OCI-LY7 (cell line): ENCODE measurements at regions not wholly inside any gene's neighbourhood (a gene's known extent, or its start where the extent isn't known, plus 50 kb on each side); places are given as distances from the start of the nearest gene placed in this dataset.

ENCODE experiments used
- BruUV-seq: library from RNA; stranded (reverse); fragments of 400-500 nt; replicated peaks from 2 replicates; lab custom pipeline; 2021; lab: Mats Ljungman, UMichigan
- CTCF ChIA-PET: fragments of 300-600 bp; sonication (Branson Sonifier 250); formaldehyde crosslinking; loops from one replicate; lab custom pipeline; 2022; ENCODE audit warnings: antibody characterized with exemption; ENCODE audit not compliant: unreplicated experiment; lab: Charles Lee
- POLR2A ChIA-PET: fragments of 300-600 bp; sonication (Branson Sonifier 250); formaldehyde crosslinking; loops from one replicate; lab custom pipeline; 2022; ENCODE audit warnings: antibody characterized with exemption; lab: Charles Lee
- DNase-seq: peaks from one replicate; pipeline ENCODE4 v3.0.0-alpha.2; 2015; ENCODE audit warnings: low spot score
- H2AFZ ChIP-seq: fragments of 200-600 bp; sonication (generic), shearing (Covaris generic); 2 replicates; pipeline ENCODE4 v1.6.1; 2014; ENCODE audit warnings: mild to moderate bottlenecking, antibody characterized with exemption, low read length, moderate library complexity
- H3K27ac ChIP-seq: fragments of 200-600 bp; sonication (generic); 2 replicates; pipeline ENCODE4 v1.5.1; 2014; ENCODE audit warnings: mixed run types, low read depth, mild to moderate bottlenecking, moderate library complexity, low read length, inconsistent platforms; ENCODE audit not compliant: poor library complexity, severe bottlenecking
- H3K36me3 ChIP-seq: fragments of 200-600 bp; sonication (generic); 2 replicates; pipeline ENCODE4 v1.6.1; 2014; ENCODE audit warnings: mild to moderate bottlenecking, antibody characterized with exemption, low read length, moderate library complexity, mixed read lengths; ENCODE audit not compliant: insufficient read depth
- H3K4me1 ChIP-seq: fragments of 200-600 bp; sonication (generic); 2 replicates; pipeline ENCODE4 v1.5.1; 2014; ENCODE audit warnings: mild to moderate bottlenecking, low read length; ENCODE audit not compliant: insufficient read depth, poor library complexity, severe bottlenecking
- H3K4me2 ChIP-seq: fragments of 200-600 bp; sonication (generic); 2 replicates; pipeline ENCODE4 v1.6.1; 2014; ENCODE audit warnings: mild to moderate bottlenecking, low read length
- H3K4me3 ChIP-seq: fragments of 200-600 bp; sonication (generic); 2 replicates; pipeline ENCODE4 v1.5.1; 2014; ENCODE audit warnings: mild to moderate bottlenecking, low read depth, low read length; ENCODE audit not compliant: poor library complexity, severe bottlenecking
- H3K79me2 ChIP-seq: fragments of 200-600 bp; sonication (generic); 2 replicates; pipeline ENCODE4 v1.6.1; 2016; ENCODE audit warnings: low read depth, mild to moderate bottlenecking, low read length, moderate library complexity, mixed read lengths; ENCODE audit not compliant: insufficient read depth
- H3K9me2 ChIP-seq: fragments of 200-600 bp; sonication (generic); 2 replicates; pipeline ENCODE4 v1.6.1; 2016; ENCODE audit warnings: mild to moderate bottlenecking, low read length, mixed read lengths; ENCODE audit not compliant: insufficient read depth
- H3K9me3 ChIP-seq: fragments of 200-600 bp; sonication (generic); 2 replicates; pipeline ENCODE4 v1.6.1; 2014; ENCODE audit warnings: mild to moderate bottlenecking, mixed run types, low read length, mixed read lengths
- H4K20me1 ChIP-seq: fragments of 200-600 bp; sonication (generic); 2 replicates; pipeline ENCODE4 v1.6.1; 2014; ENCODE audit warnings: mild to moderate bottlenecking, antibody characterized with exemption, low read length, moderate library complexity, mixed read lengths; ENCODE audit not compliant: insufficient read depth
- EZH2phosphoT487 ChIP-seq: fragments of 200-600 bp; sonication (generic); IDR thresholded peaks from 2 replicates; pipeline ENCODE4 v1.6.1; 2018; ENCODE audit warnings: low read depth, borderline replicate concordance, mild to moderate bottlenecking, mixed run types, antibody characterized with exemption, low read length, moderate library complexity, mixed read lengths
- intact Hi-C: fragments of 100-400 bp; cut with micrococcal nuclease; formaldehyde crosslinking; loops from one replicate; pipeline ENCODE4 v1.10.0; 2022; ENCODE audit not compliant: unreplicated experiment
- TF ChIP-seq, protein P1 (sequence below): fragments of 200-600 bp; sonication (generic); conservative IDR thresholded peaks from 2 replicates; pipeline ENCODE4 v1.5.1; 2014; ENCODE audit warnings: mild to moderate bottlenecking, antibody characterized with exemption, low read length, moderate library complexity, mixed read lengths

DNA sequence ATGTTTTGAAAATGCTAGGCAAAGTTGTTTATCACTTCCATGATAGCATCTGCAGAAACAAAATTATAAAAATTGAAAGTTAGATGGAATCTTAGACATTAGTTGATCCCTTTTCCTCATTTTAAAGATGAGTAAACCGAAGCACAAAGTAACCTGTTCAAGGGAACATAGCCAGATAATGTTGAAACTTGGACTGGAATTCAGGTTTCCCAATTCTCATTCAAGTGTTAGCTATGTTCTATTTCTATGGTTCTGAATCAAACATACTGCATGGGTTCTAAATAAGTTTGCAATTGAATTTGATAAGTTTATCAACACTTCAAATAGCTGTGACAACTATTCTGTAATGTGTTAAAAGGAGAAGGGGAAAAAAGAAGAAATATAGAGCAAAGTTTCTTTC lies 122.4 kb upstream of the SOX5 start:
- H3K4me3 ChIP-seq = no peak overlapping the region
- CTCF ChIA-PET = no interaction called here
- no peaks in the 10 kb centered on the region for H3K79me2 ChIP-seq
- TF ChIP-seq EZH2phosphoT487 = no peak
- TF ChIP-seq, protein P1, sequence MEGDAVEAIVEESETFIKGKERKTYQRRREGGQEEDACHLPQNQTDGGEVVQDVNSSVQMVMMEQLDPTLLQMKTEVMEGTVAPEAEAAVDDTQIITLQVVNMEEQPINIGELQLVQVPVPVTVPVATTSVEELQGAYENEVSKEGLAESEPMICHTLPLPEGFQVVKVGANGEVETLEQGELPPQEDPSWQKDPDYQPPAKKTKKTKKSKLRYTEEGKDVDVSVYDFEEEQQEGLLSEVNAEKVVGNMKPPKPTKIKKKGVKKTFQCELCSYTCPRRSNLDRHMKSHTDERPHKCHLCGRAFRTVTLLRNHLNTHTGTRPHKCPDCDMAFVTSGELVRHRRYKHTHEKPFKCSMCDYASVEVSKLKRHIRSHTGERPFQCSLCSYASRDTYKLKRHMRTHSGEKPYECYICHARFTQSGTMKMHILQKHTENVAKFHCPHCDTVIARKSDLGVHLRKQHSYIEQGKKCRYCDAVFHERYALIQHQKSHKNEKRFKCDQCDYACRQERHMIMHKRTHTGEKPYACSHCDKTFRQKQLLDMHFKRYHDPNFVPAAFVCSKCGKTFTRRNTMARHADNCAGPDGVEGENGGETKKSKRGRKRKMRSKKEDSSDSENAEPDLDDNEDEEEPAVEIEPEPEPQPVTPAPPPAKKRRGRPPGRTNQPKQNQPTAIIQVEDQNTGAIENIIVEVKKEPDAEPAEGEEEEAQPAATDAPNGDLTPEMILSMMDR = no peak
- no peak overlapping the region for H3K4me2 ChIP-seq
- BruUV-seq = no TSS peak
- no peaks in the 10 kb centered on the region for H3K9me3 ChIP-seq
- H3K4me1 ChIP-seq = no peaks in the 10 kb centered on the region
- H3K36me3 ChIP-seq = no peaks in the 10 kb centered on the region
- no peaks in the 10 kb centered on the region for H3K9me2 ChIP-seq
- no peaks in the 10 kb centered on the region for H4K20me1 ChIP-seq
- H3K27ac ChIP-seq = no peak overlapping the region
- no peak overlapping the region for H2AFZ ChIP-seq
- intact Hi-C loops = no loop called here
- POLR2A ChIA-PET = no interaction called here
- no peak for DNase-seq

DNA sequence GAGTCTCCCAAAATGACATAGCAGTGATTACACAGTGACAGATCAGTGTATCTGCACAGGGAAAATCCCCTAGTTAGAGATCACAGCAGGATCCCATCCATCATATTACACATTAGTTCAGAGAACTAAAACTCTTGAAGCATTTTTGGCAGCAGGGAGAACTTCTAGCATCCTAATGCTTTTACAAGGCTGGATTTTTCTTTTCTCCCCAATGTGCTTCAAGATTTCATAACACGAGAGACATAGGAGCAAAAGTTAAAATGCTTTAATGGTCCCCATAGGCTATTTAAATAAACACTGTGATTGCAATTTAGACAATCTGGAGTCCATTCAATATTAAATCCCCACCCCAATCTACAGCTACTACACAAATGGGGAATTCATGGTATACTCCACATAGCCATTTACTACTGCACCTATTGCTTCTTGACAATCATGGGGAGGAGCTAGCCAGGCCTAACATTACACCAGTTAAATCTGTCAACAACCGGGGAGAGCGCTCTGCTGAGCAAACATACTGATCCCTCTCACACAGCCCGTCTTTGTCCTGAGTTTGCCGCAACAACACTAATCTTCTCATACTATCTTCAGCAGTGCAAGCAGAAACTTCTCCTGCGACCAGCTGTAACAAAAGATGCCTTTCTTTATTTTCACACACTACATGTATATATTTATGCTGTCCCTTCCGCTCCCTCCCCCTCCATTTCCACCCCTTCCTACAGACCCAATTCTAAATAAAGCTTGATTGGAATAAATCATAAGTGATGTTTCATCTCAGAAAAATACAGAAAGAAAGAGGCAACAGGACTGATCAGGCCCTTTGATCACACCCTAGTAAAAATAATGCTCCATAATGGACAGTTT lies 120.3 kb upstream of the SOX5 start:
- DNase-seq = no peak
- no peaks in the 10 kb centered on the region for H4K20me1 ChIP-seq
- H3K4me3 ChIP-seq = no peak overlapping the region
- ChIA-PET POLR2A (interaction anchor here (0.5 to 1.4 kb wide), 2 partner anchors 9 to 1050 kb away, joined by 3 to 4 read pairs; no protein-coding TSS in a partner anchor), CTCF (no interaction called here)
- intact Hi-C loops = no loop called here
- H3K4me1 ChIP-seq = no peaks in the 10 kb centered on the region
- BruUV-seq = no TSS peak
- H2AFZ ChIP-seq = no peak overlapping the region
- no peak overlapping the region for H3K27ac ChIP-seq
- no peaks in the 10 kb centered on the region for H3K9me2 ChIP-seq
- TF ChIP-seq, protein P1 = no peak
- no peaks in the 10 kb centered on the region for H3K9me3 ChIP-seq
- H3K4me2 ChIP-seq = no peak overlapping the region
- H3K36me3 ChIP-seq = no peaks in the 10 kb centered on the region
- no peaks in the 10 kb centered on the region for H3K79me2 ChIP-seq

DNA sequence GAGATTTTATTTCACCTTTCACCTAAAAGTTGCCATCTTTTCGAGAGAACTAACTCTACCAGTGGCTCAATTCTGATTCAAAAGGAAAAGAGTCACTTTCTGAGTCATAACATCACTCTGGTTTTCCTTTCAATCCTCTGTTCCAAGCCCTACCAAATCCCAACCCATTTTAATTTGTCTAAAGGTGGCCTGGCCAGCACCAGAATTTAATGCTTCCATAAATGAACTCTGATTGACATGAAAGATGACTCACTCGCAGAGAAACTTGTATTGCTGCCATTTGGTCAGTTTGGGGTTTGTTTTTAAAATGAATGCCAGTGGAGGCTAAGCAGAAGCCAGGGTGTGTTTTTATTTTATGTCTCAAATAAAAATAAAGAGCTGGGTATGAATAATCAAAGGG lies 117.4 kb upstream of the SOX5 start:
- TF ChIP-seq, protein P1 = no peak
- no peak for TF ChIP-seq EZH2phosphoT487
- Histone ChIP-seq H3K79me2 (no peaks in the 10 kb centered on the region), H3K4me1 (no peaks in the 10 kb centered on the region), H3K9me3 (no peaks in the 10 kb centered on the region), H3K27ac (no peak overlapping the region), H2AFZ (no peak overlapping the region), H3K4me3 (no peak overlapping the region), H4K20me1 (no peaks in the 10 kb centered on the region), H3K36me3 (no peaks in the 10 kb centered on the region), H3K9me2 (no peaks in the 10 kb centered on the region), H3K4me2 (no peak overlapping the region)
- no peak for DNase-seq
- BruUV-seq = no TSS peak
- intact Hi-C loops = no loop called here
- CTCF ChIA-PET = no interaction called here
- POLR2A ChIA-PET = interaction anchor here (0.6 kb wide), 1 partner anchor 511 kb away, joined by 3 read pairs; no protein-coding TSS in a partner anchor
